HG03354 (cell line): ENCODE measurements at regions not wholly inside any gene's neighbourhood (a gene's known extent, or its start where the extent isn't known, plus 50 kb on each side); places are given as distances from the start of the nearest gene placed in this dataset.
A peak's percentile ranks its signal among the peaks of the same experiment; 100 is the strongest.

Source experiments
- ATAC-seq: cut with Tn5 transposase; IDR thresholded peaks from one replicate; pipeline ENCODE4 v1.9.1; 2021; ENCODE audit warnings: mild to moderate bottlenecking; ENCODE audit not compliant: unreplicated experiment, poor library complexity, severe bottlenecking

DNA sequence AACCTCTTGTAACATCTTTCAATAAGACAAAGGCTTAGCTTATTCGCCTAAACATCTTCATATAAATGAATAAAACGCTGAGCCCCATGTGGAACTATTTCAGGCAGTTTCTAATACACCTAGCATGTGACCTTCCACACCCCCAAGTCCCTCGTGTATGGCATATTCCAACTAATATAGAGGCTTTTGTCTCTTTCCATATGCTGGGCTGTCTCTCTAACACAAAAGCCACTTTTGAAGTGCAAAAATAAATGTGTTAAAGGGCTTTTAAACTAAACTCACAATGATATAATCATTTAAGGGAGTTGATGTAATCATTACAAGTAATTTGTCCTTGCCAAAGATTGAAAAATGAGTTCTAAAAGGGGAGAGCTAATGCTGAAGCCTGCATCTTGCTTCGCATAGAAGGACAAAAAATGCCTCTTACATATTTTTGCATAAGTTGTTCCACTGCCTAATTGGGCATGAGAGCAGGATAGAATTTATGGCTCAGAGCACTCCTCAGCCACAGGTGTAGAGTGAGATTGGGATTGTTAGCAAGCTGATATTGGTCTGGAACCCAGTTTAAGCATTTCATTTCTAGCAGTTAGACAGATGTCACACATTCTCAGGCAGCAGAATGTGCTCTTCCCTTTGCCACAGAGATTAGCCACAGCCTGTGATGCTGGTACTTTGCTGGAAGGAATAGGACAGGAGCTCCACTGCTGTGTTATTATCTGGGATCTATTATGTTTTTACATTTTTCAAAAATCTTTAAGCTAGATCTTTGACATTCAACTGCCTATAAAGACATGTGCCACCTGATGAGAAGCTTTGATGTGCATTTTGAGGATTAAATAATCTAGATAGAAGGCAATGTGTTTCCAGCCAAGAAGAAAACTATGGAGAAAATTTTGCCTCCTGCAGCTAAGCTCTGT lies 1044.4 kb downstream of the ADGRL2 start:
- ATAC-seq, result no peak

DNA sequence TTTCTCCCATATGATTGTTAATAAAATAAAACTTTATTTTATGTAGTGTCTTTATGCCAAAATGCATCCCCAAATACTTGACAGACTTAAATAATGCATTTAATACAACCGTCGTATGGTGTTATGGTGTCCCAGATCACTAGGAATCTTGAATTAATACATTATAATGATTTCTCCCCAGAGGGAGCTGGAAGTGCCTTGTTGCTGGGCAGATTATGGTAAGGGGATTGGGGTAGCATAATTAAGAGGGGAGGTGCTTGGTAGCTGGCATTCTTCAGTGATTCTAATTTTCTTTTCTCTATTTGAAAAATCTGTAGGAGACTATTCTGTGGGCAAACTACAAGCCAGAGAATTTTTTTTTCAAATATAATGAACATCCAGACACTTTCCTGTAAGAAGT lies 1043.7 kb downstream of the ADGRL2 start:
- no peak for ATAC-seq

DNA sequence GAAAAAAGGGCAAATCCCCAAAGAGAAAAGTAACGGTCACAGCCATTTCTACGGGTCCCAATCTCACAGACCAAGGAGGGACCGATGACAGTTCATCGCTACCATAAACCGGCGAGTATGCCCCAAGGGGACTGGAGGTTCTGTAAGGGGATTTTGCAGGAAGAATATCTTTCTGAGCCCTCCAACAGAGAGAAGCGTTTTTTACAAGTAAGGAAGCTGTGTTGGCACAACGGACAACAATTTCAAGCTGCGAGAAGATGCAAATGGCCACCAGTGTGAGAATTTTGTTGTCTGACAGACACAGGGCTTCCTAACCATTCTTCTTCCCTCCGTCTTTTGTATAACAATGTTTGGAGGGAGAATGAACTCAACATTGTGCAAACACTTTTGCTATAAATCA lies 1043.1 kb downstream of the ADGRL2 start:
- no peak for ATAC-seq

DNA sequence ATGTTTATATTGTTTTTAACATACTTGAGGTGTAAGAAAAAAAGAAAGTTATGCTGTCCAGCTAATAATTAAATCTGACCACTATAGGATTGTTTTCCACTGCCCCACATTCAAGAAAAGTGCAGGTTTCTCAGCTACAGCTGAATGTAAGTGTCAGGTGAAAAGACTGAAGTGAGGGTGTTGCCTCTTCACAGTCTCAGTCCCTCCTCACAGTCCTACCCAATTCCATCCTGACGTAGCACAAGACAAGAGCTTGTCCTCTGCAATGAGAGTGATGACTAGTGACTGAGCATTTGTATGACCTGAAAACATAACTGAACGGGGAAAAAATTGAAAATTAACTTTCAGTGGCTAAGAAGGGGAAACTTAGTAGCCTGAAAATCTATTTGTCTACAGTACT lies 1039.5 kb downstream of the ADGRL2 start:
- ATAC-seq, result no peak

DNA sequence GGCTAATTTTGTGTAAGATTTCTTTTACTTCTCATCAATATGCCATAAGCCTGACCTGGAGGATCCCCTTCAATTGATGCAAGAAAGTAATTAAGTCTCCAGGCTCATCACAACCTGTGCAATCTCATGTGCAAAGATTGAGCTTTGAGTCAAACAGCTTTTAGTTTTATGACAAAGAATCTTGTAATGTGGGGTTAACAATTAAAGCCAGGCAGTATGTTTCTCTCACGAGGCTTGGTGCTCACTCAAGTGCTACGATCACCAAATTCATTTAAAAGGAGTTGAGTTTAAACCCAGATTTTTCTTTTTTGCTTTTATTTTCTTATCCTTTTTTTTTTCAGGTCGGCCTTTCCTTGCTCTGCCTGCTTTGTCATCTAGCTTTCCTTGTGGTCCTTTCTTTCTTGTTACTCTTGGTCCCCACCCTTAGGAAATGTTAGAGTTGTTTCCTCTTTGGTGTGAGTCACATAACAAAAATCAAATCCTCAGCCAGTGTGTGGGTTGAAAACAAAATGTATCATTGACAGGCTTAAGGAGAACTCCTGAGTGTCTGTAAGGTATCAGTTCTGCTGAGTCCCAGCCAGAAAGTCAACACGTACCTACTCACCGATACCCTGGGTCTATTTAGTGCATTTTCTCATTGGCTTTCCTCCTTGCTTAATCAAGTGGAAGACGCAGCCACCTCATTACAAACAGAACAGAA lies 1037.2 kb downstream of the ADGRL2 start:
- ATAC-seq, result no peak

DNA sequence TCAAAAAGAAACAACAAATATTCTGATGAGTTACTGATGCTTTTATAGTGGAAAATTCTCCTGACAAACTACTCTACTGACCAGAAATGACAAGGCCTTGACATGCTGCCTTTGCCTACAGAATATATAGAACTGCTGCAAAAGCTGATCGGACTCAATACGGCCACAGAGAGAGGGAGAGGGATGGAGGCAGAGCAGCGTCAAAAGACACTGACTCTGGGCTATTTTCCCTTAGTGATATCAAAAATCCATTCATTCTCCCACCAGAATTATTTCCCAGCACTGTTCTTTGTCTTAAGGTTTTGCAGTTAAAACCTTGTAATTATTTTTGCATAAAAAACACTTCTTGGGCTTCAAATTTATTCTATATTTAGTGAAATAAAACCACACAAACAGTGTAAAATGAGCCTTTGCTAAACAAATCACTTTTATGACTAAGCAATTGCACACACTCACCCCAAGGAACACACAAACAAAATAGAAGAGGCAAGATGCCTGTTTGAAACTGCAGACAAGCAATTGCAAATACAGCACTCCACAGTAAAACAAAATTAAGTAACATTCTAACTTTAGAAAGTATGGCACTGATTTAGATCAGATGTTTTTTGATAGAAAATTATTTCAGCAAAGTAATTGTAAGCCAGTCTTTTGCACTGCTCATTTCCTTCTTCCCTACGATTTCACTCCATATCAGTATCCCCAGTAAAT lies 1036.4 kb downstream of the ADGRL2 start:
- no peak for ATAC-seq

DNA sequence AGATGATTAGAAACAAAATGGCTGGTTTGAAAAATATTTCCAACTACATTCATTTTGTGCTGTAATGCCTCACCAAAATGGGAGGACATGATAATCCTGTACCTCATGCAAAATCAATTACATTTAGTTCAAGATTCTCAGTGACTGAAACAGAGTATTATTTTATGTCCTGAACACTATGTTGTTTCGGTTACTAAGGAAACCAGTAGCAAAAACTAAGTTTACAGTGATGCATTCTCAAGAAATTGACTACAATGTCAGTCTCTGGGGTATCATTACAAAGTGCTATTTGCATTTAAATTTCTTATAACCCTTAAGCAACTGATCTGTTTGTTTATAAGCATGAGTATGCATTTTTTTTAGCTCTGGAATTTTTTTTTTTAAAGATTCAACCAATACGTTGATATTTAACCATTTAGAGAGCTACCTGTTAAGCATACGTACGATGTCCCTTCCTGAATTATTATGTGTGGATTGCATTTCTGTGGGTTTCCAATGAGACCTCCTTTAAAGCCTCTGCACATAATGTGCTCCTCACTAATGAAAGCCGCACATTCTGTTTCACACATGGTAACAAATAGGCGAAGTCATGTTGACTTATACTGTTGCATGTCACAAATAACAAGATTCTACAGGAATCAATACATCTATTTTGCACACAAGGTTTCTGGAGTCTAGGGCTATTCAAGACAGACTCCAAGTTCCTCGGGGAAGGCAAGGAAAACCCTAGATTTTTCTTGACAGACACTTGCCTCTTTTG lies 1035.7 kb downstream of the ADGRL2 start:
- no peak for ATAC-seq

DNA sequence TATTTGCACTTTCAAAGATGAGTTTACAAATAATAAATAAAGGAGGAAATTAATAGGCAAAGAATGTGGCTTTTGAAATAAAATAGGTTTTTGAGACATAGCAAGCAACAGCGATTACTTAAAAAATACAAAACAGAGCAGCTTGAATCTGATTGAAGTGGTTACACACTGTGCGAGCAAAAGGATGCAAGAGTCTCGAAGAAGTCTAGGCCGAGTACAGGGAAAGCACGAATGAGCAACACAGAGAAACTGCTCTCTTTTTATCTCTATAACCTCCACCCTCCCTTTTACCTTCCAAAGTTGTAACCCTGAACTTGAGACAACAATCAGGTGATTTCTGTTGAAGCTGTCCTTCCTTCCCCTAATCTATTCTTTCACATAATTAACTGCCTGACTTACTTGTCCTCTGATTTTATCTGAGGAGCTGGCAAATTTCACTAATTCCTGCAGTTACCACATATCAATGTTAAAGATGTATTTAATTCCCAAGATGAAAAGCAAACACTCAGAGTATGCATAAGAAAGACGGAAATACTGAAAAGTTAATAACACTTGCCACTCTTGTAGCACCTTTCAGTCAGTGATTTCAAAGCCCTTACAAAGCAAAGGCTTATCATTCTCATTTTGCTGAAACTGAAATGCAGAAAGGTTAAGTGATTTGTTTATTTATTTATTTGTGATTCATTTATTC lies 1030.1 kb downstream of the ADGRL2 start:
- ATAC-seq, result no peak

DNA sequence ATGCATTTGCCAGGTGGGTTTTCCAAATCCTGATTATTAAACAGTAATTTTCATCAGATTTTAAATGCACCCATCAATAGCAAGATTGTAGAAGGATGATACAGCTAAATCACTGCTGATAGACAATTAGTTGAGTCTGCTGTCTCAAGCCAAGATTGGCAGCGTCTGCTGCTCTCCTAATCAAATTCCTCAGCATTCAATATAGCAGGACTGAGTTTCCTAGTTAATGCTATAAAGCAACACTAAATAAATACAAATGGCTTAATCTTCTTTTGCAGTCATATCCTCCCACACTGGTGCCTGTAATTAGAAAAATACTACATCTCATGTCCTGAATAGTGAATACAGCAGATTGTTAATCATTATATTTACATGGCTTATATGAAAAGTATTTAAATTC lies 1028.8 kb downstream of the ADGRL2 start:
- no peak for ATAC-seq

DNA sequence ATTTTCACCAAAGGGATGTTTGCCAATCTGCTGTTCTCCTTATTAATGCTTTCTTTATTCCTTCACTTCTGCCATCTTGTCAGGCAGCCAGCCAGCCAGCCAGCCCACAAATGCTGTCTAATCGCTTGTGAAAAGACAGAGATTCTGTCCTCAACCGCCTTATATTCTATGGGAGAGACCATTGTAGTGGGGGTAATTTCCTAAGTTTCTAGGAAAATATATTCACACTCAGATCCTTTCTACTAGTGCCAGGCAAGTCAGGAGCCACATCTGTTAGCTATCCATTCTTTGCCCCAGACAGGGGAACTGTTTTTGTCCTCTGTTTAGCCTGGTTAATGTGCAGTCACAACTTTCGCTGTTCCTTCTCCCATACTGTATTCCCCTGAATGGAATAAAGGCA lies 1023.1 kb downstream of the ADGRL2 start:
- no peak for ATAC-seq

DNA sequence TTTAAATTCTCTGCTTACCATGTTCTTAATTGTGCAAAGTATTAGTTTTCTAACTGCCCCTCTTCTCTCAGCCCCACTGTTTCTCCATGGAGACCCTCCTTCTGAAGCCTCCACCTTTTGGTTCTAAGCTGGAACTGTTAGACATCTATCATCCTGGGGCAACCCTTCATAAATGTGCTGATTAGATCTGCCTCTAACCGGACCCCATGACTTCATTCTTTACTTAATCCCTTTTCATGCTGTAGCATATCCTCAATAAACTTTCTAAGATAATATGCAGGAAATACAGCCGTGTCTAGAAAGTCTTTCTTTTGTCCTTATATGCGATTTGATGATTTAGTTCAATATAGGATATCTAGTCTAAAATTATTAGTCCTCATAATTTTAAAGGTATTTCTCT lies 1020.1 kb downstream of the ADGRL2 start:
- no peak for ATAC-seq

DNA sequence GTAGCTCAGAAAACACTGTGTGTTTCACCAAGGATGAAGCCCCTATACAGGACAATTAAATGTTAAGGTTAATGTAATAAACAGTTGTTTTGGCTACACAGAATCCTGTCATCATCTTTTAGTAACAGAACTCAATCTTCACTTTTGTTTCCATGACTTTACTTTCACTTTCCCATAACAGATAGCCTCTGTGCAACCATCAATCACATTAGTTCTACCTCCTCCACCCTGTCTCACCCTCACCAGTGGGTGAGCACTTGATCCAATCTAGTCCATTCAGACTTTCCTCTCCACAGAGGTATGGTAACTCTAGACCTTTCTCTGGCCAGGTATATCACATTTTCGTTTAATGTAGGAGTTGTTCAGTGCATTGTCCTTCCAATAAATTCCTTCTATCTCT lies 1018.5 kb downstream of the ADGRL2 start:
- ATAC-seq, result peak; percentile 73

DNA sequence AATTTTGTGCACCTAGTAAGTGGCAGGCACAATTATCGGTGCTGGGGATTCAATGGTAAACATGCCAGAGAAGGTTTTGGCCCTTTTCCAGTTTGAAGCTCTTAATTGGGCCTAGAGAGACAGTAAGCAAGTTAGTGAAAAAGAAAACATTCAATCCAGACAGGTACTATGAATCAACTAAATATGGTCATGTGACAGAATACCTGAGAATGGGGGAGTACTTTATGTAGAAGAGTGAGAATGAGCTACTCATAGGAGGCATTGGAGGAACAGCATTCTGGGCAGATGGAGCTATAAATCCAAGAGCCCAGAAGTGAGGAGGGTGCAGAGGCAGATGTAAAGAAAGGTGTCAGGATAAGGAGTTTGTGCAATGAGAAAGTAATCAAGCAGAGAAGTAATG lies 1017.9 kb downstream of the ADGRL2 start:
- peak; percentile 8 for ATAC-seq

DNA sequence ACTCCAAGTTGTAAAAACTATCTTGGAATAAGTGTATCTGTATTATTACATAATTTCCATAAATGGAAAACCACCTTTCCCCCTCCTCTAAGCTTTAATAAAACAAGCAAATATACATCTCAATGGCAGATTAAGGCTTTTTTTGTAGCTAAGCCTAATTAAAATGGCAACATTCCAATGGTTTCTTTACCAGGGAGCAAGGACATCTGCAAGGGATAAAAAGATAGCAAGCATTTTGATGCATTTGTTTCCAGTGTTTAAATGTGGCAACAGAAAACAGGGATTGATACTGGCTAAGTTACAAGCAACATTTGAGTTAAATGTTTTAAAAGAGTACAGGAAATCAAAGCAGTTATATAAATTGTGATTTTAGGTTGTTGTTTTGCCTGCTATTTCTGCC lies 1012.7 kb downstream of the ADGRL2 start:
- ATAC-seq, result no peak

DNA sequence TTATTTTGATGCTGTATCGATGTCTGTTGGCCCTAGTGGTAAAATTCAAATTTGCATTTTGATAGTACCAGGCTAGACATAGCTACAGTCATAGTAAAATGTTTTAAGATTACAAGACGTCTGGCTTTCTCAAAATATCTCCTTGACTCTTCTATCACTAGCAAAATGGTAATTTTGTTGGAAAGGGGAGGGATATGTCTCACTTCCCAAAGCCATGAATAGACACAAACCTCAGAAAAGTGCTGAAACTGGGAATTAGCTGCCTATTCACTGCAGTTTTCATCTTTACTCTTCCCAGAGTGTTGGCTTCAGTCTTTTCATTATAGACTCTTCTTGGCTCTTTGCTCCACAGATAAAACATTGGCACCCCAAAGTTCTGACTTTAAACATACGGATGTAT lies 1009.9 kb downstream of the ADGRL2 start:
- ATAC-seq, result no peak

DNA sequence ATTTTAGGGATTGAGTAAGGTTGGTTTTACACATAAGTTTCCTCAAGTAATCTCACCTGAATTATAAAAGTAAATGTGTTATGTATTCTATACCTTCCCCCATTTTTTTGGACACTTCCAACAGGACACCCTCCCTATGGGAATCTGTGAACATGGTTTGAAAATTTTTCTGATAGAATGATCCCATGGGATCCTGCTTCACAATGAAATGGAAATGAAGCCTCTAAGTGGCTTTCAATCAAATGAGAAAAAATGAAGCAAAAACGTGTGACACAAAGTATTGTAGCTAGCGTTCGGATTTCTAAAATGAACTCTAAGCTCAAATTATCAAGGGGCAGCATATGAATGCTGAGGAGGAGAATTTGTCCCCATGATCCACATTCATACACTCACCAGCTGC lies 1006.8 kb downstream of the ADGRL2 start:
- no peak for ATAC-seq

DNA sequence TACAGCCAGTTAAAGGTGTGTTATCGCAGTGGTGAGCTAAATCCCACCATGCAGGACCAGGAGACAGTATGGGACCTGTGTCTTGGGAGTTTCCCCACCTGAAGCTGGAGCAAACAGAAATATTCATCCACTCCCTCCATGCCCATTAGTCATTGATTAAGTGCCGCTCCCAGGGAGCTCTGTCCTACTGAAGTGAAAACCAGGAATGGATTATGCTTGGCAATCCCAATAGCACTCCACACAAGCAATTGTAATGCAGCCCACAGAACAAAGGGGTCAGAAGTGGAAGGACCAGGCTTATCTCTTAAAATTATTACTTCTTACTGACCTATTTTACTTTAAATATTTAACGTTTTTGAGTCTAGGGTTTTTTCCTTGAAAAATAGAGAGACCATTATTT lies 1005.4 kb downstream of the ADGRL2 start:
- no peak for ATAC-seq

DNA sequence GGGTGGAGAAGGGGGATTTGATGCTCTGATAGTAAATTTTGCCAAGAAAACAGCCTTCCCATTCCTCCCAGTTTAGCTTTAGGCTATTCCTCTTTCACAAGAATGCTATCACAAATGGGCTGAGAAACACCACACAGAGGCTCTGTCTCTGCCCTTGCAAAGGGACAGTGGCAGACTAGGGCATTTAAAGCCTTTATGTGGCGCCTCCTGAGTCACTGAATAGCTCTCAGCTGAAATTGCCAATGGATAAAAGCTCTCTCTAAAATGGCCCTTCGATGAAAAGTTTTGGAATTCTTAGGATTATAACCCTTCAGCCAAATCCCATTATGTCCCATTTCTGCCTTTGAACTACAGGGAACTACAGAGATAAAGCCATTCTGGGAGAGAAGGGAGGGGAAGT lies 1000.4 kb downstream of the ADGRL2 start:
- no peak for ATAC-seq

DNA sequence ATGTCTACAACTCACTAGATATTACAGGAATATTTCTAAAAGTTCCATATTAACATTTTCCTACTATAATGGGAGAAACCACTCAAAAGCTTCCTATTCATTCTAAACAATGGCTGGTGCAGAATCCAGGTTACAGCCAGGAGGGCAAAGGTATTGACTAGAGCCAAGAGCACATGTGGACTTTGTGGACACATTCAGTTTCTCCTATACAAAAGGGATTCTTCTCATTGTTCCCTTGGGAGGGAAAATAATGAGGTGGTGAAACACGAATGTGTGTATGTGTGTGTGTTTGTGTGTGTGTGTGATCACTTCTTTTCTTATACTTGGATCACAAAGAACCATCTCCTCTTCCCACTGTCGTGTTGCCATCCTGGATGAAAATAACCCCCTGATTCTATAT lies 1000.0 kb downstream of the ADGRL2 start:
- no peak for ATAC-seq
